NOMO-1 treated with dmso at 0.1 percent for 144 hours (cell line): ENCODE measurements at regions not wholly inside any gene's neighbourhood (a gene's known extent, or its start where the extent isn't known, plus 50 kb on each side); places are given as distances from the start of the nearest gene placed in this dataset.
"Not testable (repeated sequence)": the region's sequence is repeated elsewhere in the genome, so short reads cannot be mapped to it uniquely, and the experiment has no call there.

Experiments used
- DNase-seq: peaks from one replicate; lab custom pipeline; 2025; ENCODE audit not compliant: unreplicated experiment; lab: John Stamatoyannopoulos, UW

- no peak for DNase-seq
These were observed 1315.2 kb downstream of the TBC1D22A start for GRCh38 chr22:48077699-48078098.

DNA sequence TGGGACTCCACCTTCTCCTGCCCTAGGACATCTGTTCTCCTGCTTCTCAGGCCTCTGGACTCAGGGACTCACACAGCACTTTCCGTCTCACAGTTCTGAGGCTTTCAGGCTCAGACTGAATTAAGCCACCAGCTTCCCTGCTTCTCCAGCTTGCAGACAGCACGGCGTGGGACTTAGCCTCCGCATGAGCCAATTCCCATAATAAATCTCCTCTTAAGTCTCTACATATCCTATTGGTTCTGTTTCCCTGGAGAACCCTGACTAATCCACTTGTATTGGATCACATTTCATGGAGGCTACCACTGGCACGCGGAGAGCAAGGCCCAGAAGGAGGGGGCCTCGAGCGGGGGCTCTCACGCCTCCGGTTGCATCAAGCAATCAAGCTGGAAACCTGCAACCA lies 1313.6 kb downstream of the TBC1D22A start:
- DNase-seq: no peak

DNA sequence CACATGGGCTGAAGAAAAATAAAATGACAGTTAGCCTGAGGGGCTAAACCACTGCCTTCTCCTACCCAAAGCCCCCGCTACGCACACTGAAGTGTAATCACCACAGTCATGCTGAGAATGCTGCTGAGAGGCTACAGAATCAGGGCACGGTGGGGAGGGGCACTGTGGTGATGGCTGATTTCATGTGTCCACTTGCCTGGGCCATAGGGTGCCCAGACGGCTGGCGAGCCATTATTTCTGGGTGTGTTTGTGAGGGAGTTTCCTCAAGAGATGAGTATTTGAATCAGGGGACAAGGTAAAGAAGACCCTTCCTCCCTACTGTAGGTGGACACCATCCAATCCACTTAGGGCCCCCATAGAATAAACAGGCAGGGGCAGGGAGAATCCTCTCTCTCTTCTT lies 1313.2 kb downstream of the TBC1D22A start:
- no peak for DNase-seq

- no peak for DNase-seq
These were observed 1310.3 kb downstream of the TBC1D22A start for GRCh38 chr22:48072777-48073176.

GRCh38 chr22:48071828-48072227 lies 1309.4 kb downstream of the TBC1D22A start:
- no peak for DNase-seq

- no peak for DNase-seq
These were observed 1308.9 kb downstream of the TBC1D22A start for GRCh38 chr22:48071305-48071704.

DNA sequence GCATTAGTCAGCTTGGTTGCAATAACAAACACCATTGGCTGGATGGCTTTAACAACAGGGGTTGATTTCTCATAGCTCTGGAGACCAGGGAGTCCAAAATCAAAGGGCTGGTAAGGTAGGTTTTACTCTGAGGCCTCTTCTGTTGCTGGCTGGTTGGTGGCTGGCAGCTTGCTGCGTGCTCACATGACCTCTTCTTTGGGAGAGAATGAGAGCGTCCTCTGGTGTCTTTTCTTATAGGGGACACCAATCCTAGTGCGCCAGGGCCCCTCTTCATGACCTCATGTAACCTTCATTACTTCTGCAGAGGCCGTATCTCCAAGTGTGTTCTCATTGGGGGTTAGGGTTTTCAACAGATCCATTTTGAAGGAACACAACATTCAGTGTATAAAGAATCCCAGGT lies 1308.3 kb downstream of the TBC1D22A start:
- DNase-seq: no peak

DNA sequence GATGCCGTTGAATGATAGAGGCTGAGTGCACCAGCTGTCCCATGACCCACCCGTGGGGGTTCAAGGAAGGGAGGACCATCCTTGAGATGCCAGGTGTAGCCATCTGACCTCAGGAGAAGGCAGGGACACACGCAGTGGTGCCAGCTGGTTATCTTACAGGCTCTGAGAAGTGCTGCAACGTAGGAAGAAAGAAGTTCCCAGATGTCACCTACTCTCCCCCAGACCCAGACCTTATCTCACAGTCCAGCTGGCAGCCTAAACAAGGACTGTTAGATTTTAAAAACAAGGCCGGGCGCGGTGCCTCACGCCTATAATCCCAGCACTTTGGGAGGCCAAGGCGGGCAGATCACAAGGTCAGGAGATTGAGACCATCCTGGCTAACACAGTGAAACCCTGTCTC lies 1307.6 kb downstream of the TBC1D22A start:
- DNase-seq: no peak

DNA sequence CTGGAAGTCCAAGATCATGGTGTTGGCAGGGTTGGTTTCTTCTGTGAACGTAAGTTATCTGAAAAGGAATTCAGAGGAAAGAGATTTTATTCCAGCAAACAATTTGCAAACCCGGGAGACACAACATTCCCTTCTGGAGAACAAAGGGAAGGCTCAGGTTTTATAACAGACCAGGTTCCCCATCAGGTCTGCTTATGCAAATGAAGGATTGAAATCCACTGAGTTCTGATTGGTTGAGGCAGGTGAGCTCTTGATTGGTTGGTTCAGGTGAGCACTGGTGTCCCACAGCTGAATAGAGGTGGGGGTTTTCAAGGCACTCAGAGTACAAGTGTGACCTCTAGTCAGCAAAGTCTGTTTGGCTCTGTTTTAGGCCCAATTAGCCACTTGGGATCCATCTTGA lies 1306.8 kb downstream of the TBC1D22A start:
- DNase-seq: no peak

DNA sequence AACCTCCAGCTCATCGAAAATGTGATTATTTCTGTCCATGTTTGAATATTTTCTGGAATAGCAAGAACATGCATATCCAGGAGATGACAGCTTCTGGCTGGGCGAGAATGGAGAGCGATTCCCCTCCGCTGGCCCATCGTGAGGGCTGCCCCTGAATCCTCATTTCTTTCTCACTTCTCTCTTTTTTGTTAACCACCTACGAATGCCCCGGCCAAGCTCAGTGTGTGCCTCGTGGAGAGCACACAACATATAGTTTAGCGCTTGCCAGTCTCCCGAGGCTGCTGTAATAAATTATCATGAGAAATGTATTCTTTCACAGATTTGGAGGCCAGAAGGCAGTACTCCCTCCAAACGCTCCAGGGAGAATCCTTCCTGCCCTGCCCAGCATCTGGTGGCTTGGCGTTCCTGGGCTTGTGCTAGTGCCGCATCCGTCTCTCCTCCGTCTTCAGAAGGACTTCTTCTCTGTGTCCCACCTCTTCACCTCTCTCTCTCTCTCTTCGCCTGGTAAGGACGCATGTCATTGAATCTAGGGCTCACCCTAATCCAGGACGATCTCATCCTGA lies 1306.0 kb downstream of the TBC1D22A start:
- no peak for DNase-seq

- DNase-seq: no peak
These were observed 1303.4 kb downstream of the TBC1D22A start for GRCh38 chr22:48065892-48066291.

DNA sequence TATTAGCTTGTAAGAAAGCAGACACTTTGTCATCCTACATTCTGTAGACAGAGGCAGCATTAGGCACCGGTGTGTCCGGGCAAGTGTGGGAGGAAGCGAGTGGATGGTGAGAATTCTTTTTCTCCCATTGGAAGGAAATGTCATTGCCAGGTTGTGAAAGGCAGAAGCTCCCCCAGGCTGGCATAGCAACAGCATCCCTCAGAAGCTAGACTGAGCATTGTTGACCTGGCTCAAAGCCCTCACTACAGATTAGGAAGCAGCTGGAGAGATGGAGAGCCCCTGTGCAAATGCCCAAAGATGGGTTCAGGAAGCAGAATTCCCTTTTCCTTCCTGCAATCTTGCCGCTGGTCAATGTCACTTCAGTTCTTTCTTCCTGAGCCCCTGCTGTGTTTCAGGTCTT lies 1299.3 kb downstream of the TBC1D22A start:
- DNase-seq: no peak

DNA sequence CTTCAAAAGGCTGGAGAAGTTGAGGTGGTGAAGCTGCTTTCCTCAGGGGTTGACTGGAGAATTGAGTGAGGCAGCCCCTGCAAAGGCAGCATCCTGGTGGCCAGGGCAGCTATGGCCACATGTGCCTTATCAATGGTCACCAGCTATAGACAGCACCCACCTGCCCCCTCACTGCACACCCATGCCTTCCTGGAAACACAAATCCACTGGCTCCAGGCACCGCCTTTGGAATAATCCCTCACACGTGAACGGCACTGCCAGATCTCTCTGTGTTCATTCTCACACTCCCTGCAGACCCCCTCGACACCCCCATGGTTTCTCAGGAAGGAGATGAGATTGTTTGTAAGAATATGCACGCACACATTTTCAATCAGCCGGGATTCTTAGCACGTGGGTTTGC lies 1297.8 kb downstream of the TBC1D22A start:
- DNase-seq: no peak

GRCh38 chr22:48059521-48059920 lies 1297.1 kb downstream of the TBC1D22A start:
- DNase-seq: not testable (repeated sequence)

GRCh38 chr22:48057116-48057835 lies 1294.8 kb downstream of the TBC1D22A start:
- no peak for DNase-seq

- DNase-seq: no peak
These were observed 1293.4 kb downstream of the TBC1D22A start for GRCh38 chr22:48055827-48056226.

- DNase-seq: no peak
These were observed 1292.7 kb downstream of the TBC1D22A start for GRCh38 chr22:48055185-48055584.

DNA sequence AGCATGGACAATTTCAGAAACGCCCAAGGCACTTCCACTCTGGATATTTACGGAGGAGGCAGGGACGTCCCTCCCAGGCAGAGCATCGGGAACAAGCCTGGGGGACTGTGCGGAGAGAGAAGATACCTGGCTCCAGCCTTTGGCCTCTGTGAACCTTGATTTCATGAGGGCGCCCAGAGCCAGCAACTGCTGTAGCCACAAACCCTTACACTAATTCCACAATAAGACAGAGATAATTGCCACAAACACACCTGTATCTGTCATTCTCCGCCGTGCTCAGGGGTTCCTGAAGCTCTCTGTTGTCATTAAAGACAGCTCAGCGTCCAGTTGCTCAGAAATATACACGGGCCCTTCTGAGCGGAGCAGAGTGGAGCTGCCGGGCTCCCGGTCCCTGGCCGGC lies 1292.1 kb downstream of the TBC1D22A start:
- no peak for DNase-seq

DNA sequence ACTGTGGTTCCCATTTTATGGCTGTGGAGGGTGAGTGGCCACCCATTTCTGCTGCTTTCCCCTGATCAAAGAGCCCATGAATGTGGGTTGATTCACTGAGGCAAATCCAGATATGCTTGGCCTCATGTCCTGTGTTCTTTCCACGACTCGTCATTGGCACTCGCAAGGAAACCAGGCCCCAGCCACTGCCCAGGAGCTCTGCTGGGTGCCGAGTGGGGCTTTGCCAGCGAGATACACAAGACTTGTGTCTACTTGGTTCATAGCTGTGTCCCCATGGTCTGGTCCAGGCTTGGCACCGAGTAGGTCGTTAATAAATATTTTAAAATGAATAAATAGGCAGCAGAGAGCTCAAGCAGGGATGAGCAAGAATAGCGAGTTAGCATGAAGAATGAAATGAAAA lies 1291.5 kb downstream of the TBC1D22A start:
- no peak for DNase-seq

- no peak for DNase-seq
These were observed 1291.0 kb downstream of the TBC1D22A start for GRCh38 chr22:48053486-48053885.

GRCh38 chr22:48052621-48052890 lies 1290.1 kb downstream of the TBC1D22A start:
- DNase-seq: no peak

- DNase-seq: no peak
These were observed 1289.6 kb downstream of the TBC1D22A start for GRCh38 chr22:48051796-48052620.
